GM23338 (cell line): ENCODE measurements at regions not wholly inside any gene's neighbourhood (a gene's known extent, or its start where the extent isn't known, plus 50 kb on each side); places are given as distances from the start of the nearest gene placed in this dataset.

Experiments used
- ATAC-seq: fragments of 200-7000 bp; cut with Tn5 transposase; 3 replicates; pipeline ENCODE4 v1.9.1; 2020
- DNase-seq: peaks from one replicate; pipeline ENCODE4 v3.0.0-alpha.2; 2015; ENCODE audit warnings: low spot score
- H2AFZ ChIP-seq: fragments of 200-600 bp; sonication (generic); 2 replicates; pipeline ENCODE4 v1.8.0; 2016; ENCODE audit warnings: antibody characterized with exemption, mild to moderate bottlenecking, moderate library complexity
- H3F3A ChIP-seq: fragments of 200-600 bp; sonication (generic); replicated peaks from 2 replicates; pipeline ENCODE4 v1.8.0; 2017; ENCODE audit warnings: antibody characterized with exemption, mixed run types, low read depth
- H3K27ac ChIP-seq: fragments of 200-600 bp; sonication (generic); 2 replicates; pipeline ENCODE4 v1.6.1; 2016; ENCODE audit warnings: low read depth
- H3K27me3 ChIP-seq: fragments of 200-600 bp; sonication (generic); 2 replicates; pipeline ENCODE4 v1.8.0; 2016; ENCODE audit warnings: mild to moderate bottlenecking, mixed run types, moderate library complexity; ENCODE audit not compliant: insufficient read depth
- H3K36me3 ChIP-seq: fragments of 200-600 bp; sonication (generic); 2 replicates; pipeline ENCODE4 v1.8.0; 2016; ENCODE audit warnings: mild to moderate bottlenecking; ENCODE audit not compliant: insufficient read depth
- H3K4me1 ChIP-seq: fragments of 200-600 bp; sonication (generic); 2 replicates; pipeline ENCODE4 v1.8.0; 2016; ENCODE audit warnings: mild to moderate bottlenecking, moderate library complexity; ENCODE audit not compliant: insufficient read depth
- H3K4me2 ChIP-seq: fragments of 200-600 bp; sonication (generic); 2 replicates; pipeline ENCODE4 v1.7.1; 2017; ENCODE audit warnings: mixed run types
- H3K4me3 ChIP-seq: fragments of 200-600 bp; sonication (generic); 2 replicates; pipeline ENCODE4 v1.6.1; 2016; ENCODE audit warnings: mixed run types
- H3K79me2 ChIP-seq: fragments of 200-600 bp; sonication (generic); replicated peaks from 2 replicates; pipeline ENCODE4 v1.8.0; 2017; ENCODE audit warnings: mild to moderate bottlenecking; ENCODE audit not compliant: insufficient read depth
- H3K9me2 ChIP-seq: fragments of 200-600 bp; sonication (generic); 2 replicates; pipeline ENCODE4 v1.8.0; 2017; ENCODE audit not compliant: insufficient read depth
- H4K20me1 ChIP-seq: fragments of 200-600 bp; sonication (generic); replicated peaks from 2 replicates; pipeline ENCODE4 v1.8.0; 2017; ENCODE audit warnings: mild to moderate bottlenecking; ENCODE audit not compliant: insufficient read depth
- H3K27ac Mint-ChIP-seq: 2 replicates; pipeline ENCODE4 v1.8.0; 2020; ENCODE audit warnings: inconsistent platforms, mild to moderate bottlenecking, moderate library complexity, mixed read lengths
- H3K27me3 Mint-ChIP-seq: 3 replicates; pipeline ENCODE4 v1.8.0; 2022; ENCODE audit warnings: low read depth, mild to moderate bottlenecking, moderate library complexity, mixed read lengths, inconsistent platforms; ENCODE audit not compliant: insufficient read depth, poor library complexity
- H3K36me3 Mint-ChIP-seq: 3 replicates; pipeline ENCODE4 v1.8.0; 2021; ENCODE audit warnings: low read depth, mild to moderate bottlenecking, inconsistent platforms, moderate library complexity, mixed read lengths
- H3K4me1 Mint-ChIP-seq: 3 replicates; pipeline ENCODE4 v1.8.0; 2020; ENCODE audit warnings: mild to moderate bottlenecking, inconsistent platforms, mixed read lengths
- H3K4me3 Mint-ChIP-seq: 3 replicates; pipeline ENCODE4 v1.8.0; 2021; ENCODE audit warnings: moderate library complexity, mild to moderate bottlenecking, inconsistent platforms, mixed read lengths
- H3K9me3 Mint-ChIP-seq: 3 replicates; pipeline ENCODE4 v1.8.0; 2020; ENCODE audit warnings: moderate library complexity, mild to moderate bottlenecking, inconsistent platforms, mixed read lengths
- CTCF ChIP-seq, 2 experiments: fragments of 200-600 bp in 1 of 2; sonication (generic) in 1 of 2; conservative IDR thresholded peaks; 2 replicates each; pipeline versions ENCODE4 v1.5.1 to v1.6.1; 2016 to 2017; ENCODE audit warnings: antibody characterized with exemption in 2 of 2, low read depth in 2 of 2, mild to moderate bottlenecking in 2 of 2, moderate library complexity in 1 of 2
- ETS1 ChIP-seq: IDR thresholded peaks from 2 replicates; pipeline ENCODE4 v1.6.1; 2016; ENCODE audit warnings: antibody characterized with exemption
- NANOG ChIP-seq: IDR thresholded peaks from 2 replicates; pipeline ENCODE4 v1.6.1; 2016; ENCODE audit warnings: antibody characterized with exemption, borderline replicate concordance
- ZNF462 ChIP-seq: fragments of 250-450 bp; sonication (Bioruptor Pico); IDR thresholded peaks from 2 replicates; pipeline ENCODE4 v1.5.0; 2020; ENCODE audit warnings: mild to moderate bottlenecking, moderate library complexity

GRCh38 chr18:51933903-51934302, 406.1 kb upstream of the DCC start:
- H3K9me3 Mint-ChIP-seq, result peaks cover 27% of the 10 kb centered on the region
- H3K4me1 Mint-ChIP-seq, result peaks cover 7% of the 10 kb centered on the region
- H3K36me3 Mint-ChIP-seq, result peaks cover 21% of the 10 kb centered on the region
- Histone ChIP-seq H3K27me3 (no peaks in the 10 kb centered on the region), H2AFZ (no peak overlapping the region), H3K4me3 (no peak overlapping the region), H3K79me2 (no peaks in the 10 kb centered on the region), H3K4me2 (no peak overlapping the region), H4K20me1 (no peaks in the 10 kb centered on the region), H3K36me3 (peaks cover 6% of the 10 kb centered on the region; the same call in 1 of the 2 replicates), H3F3A (no peaks in the 10 kb centered on the region), H3K27ac (no peak overlapping the region), H3K9me2 (peaks cover 5% of the 10 kb centered on the region; the same call in 1 of the 2 replicates), H3K4me1 (0 out of 2 replicates have a peak, but pooled peaks cover 7% of the 10 kb centered on the region)
- H3K4me3 Mint-ChIP-seq, result no peak overlapping the region
- H3K27me3 Mint-ChIP-seq, result no peaks in the 10 kb centered on the region
- no peak overlapping the region for H3K27ac Mint-ChIP-seq
- no peak for DNase-seq
- no peak for ATAC-seq
- TF ChIP-seq ZNF462 (CRISPR knock-in tag) (no peak), NANOG (no peak), ETS1 (no peak), CTCF (conservative IDR thresholded peaks at IDR 0.05; ENCODE audit: low read depth in 2 of 2) (no peak)
